SU-DHL-6 (cell line): ENCODE measurements at regions not wholly inside any gene's neighbourhood (a gene's known extent, or its start where the extent isn't known, plus 50 kb on each side); places are given as distances from the start of the nearest gene placed in this dataset.

Experiments
- H2AFZ ChIP-seq: fragments of 200-600 bp; sonication (generic); 2 replicates; pipeline ENCODE4 v1.6.1; 2014; ENCODE audit warnings: low read depth, mild to moderate bottlenecking, moderate library complexity, mixed read lengths, antibody characterized with exemption, low read length; ENCODE audit not compliant: severe bottlenecking
- H3F3A ChIP-seq: fragments of 200-600 bp; shearing (Covaris generic); 2 replicates; pipeline ENCODE4 v1.6.0; 2016; ENCODE audit warnings: antibody characterized with exemption, mild to moderate bottlenecking; ENCODE audit not compliant: insufficient read depth
- H3K27ac ChIP-seq: fragments of 200-600 bp; sonication (generic); 2 replicates; pipeline ENCODE4 v1.5.1; 2016; ENCODE audit warnings: low read depth, mild to moderate bottlenecking, low read length, moderate library complexity, mixed read lengths
- H3K27me3 ChIP-seq: fragments of 200-600 bp; sonication (generic), shearing (Covaris generic); 2 replicates; pipeline ENCODE4 v1.6.0; 2014; ENCODE audit warnings: mild to moderate bottlenecking, low read length
- H3K36me3 ChIP-seq: fragments of 200-600 bp; sonication (generic); 2 replicates; pipeline ENCODE4 v1.6.1; 2014; ENCODE audit warnings: mild to moderate bottlenecking, low read length, mixed read lengths
- H3K4me2 ChIP-seq: fragments of 300-600, 200-600 bp; shearing (Covaris generic), sonication (generic); 2 replicates; pipeline ENCODE4 v1.6.0; 2014; ENCODE audit warnings: low read length, low read depth, mild to moderate bottlenecking; ENCODE audit not compliant: poor library complexity, severe bottlenecking
- H3K4me3 ChIP-seq: fragments of 200-600 bp; sonication (generic); 2 replicates; pipeline ENCODE4 v1.5.1; 2014; ENCODE audit warnings: antibody characterized with exemption, low read length, mild to moderate bottlenecking, mixed read lengths; ENCODE audit not compliant: insufficient read depth, poor library complexity, severe bottlenecking
- H3K79me2 ChIP-seq: fragments of 200-600 bp; sonication (generic); 2 replicates; pipeline ENCODE4 v1.6.1; 2014; ENCODE audit warnings: mild to moderate bottlenecking, low read length, moderate library complexity; ENCODE audit not compliant: insufficient read depth
- H3K9ac ChIP-seq: fragments of 200-600 bp; sonication (generic); 2 replicates; pipeline ENCODE4 v1.7.0; 2014; ENCODE audit warnings: mild to moderate bottlenecking, low read length
- H3K9me2 ChIP-seq: fragments of 200-600 bp; sonication (generic); replicated peaks from 2 replicates; pipeline ENCODE4 v1.6.1; 2014; ENCODE audit warnings: low read length; ENCODE audit not compliant: insufficient read depth
- H3K9me3 ChIP-seq: fragments of 200-600 bp; sonication (generic); 2 replicates; pipeline ENCODE4 v1.6.1; 2014; ENCODE audit warnings: low read length, mixed read lengths; ENCODE audit not compliant: insufficient read depth
- H4K20me1 ChIP-seq: fragments of 200-600 bp; sonication (generic); 2 replicates; pipeline ENCODE4 v1.6.1; 2014; ENCODE audit warnings: low read depth, mild to moderate bottlenecking, antibody characterized with exemption, low read length, moderate library complexity, mixed read lengths
- EZH2phosphoT487 ChIP-seq: fragments of 200-600 bp; sonication (generic), shearing (Covaris generic); conservative IDR thresholded peaks from 2 replicates; pipeline ENCODE4 v1.6.1; 2018; ENCODE audit warnings: mild to moderate bottlenecking, antibody characterized with exemption, low read length, moderate library complexity, mixed read lengths
- TF ChIP-seq, protein P1 (sequence below): fragments of 200-600 bp; sonication (generic); IDR thresholded peaks from one replicate; pipeline ENCODE4 v1.5.1; 2017; ENCODE audit warnings: antibody characterized with exemption, mild to moderate bottlenecking, low read length, moderate library complexity; ENCODE audit not compliant: insufficient read depth, poor library complexity, severe bottlenecking

DNA sequence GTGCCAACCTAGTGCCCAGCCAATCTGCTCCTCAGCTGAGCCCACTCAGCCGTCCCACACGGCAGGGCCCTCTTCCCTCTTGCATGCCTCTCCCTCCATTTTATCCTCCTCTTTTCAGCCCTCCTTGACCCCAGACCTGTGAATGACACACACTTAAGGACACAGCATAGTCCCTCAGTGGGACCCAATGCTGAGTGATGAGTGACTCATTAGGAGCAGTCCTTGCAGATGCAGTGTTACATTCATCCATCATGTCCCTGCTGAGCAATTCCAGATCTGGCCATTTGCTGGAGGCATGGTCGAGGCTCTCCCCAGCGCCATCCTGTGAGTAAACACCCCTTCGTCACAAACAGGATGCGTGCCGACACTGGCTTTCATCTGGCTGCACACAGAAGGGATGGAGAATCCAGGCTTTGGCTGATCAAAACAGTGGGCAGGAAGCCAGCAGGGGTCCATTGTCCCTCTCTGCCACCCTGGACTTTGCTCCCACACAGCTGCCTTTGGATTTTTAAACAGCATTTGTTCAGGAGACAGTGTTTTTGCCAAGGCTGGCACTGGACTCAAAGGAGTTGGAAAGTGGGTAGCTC lies 122.6 kb downstream of the AXIN2 start:
- Histone ChIP-seq H3F3A (no peaks in the 10 kb centered on the region), H3K79me2 (no peaks in the 10 kb centered on the region), H3K36me3 (no peaks in the 10 kb centered on the region), H3K9me2 (no peaks in the 10 kb centered on the region), H4K20me1 (no peaks in the 10 kb centered on the region), H3K9ac (no peak overlapping the region), H3K27ac (no peak overlapping the region), H3K9me3 (no peaks in the 10 kb centered on the region), H3K4me3 (no peak overlapping the region), H3K4me2 (no peak overlapping the region), H3K27me3 (no peaks in the 10 kb centered on the region; the same call in 1 of the 2 replicates), H2AFZ (no peak overlapping the region)
- TF ChIP-seq EZH2phosphoT487, result no peak
- TF ChIP-seq, protein P1, sequence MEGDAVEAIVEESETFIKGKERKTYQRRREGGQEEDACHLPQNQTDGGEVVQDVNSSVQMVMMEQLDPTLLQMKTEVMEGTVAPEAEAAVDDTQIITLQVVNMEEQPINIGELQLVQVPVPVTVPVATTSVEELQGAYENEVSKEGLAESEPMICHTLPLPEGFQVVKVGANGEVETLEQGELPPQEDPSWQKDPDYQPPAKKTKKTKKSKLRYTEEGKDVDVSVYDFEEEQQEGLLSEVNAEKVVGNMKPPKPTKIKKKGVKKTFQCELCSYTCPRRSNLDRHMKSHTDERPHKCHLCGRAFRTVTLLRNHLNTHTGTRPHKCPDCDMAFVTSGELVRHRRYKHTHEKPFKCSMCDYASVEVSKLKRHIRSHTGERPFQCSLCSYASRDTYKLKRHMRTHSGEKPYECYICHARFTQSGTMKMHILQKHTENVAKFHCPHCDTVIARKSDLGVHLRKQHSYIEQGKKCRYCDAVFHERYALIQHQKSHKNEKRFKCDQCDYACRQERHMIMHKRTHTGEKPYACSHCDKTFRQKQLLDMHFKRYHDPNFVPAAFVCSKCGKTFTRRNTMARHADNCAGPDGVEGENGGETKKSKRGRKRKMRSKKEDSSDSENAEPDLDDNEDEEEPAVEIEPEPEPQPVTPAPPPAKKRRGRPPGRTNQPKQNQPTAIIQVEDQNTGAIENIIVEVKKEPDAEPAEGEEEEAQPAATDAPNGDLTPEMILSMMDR, result no peak

GRCh38 chr17:65438173-65438572 lies 123.3 kb downstream of the AXIN2 start:
- H3K79me2 ChIP-seq, result no peaks in the 10 kb centered on the region
- no peak overlapping the region for H2AFZ ChIP-seq
- TF ChIP-seq EZH2phosphoT487, result no peak
- TF ChIP-seq, protein P1, result no peak
- H3K4me3 ChIP-seq, result no peak overlapping the region
- no peaks in the 10 kb centered on the region for H3K9me2 ChIP-seq
- H3K27ac ChIP-seq, result no peak overlapping the region
- H3K9me3 ChIP-seq, result no peaks in the 10 kb centered on the region
- no peaks in the 10 kb centered on the region for H4K20me1 ChIP-seq
- H3K4me2 ChIP-seq, result no peak overlapping the region
- no peaks in the 10 kb centered on the region; the same call in 1 of the 2 replicates for H3K27me3 ChIP-seq
- no peaks in the 10 kb centered on the region for H3F3A ChIP-seq
- no peaks in the 10 kb centered on the region for H3K36me3 ChIP-seq
- H3K9ac ChIP-seq, result no peak overlapping the region

DNA sequence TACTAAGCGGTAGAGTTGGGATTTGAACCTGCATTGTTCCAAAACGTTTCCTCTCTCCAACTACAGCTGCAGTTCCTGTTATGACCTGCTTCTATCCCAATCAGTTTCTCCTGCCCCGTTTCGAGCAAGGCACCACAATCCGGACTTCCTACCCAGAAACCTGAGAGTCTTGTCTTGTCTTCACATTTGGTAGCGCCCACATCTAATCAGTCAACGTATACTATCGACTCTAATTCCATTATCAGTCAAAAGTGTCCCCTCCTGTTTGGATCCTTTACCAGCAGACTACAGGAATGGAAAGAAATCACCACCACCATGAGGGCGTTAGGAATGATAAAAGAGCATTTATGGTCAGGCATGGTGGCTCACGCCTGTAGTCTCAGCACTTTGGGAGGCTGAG lies 124.6 kb downstream of the AXIN2 start:
- no peak overlapping the region for H3K4me2 ChIP-seq
- no peaks in the 10 kb centered on the region for H4K20me1 ChIP-seq
- H3F3A ChIP-seq, result no peaks in the 10 kb centered on the region
- no peak overlapping the region for H3K9ac ChIP-seq
- H3K9me3 ChIP-seq, result no peaks in the 10 kb centered on the region
- no peaks in the 10 kb centered on the region for H3K36me3 ChIP-seq
- H2AFZ ChIP-seq, result no peak overlapping the region
- TF ChIP-seq EZH2phosphoT487, result no peak
- H3K27ac ChIP-seq, result no peak overlapping the region
- no peak overlapping the region for H3K4me3 ChIP-seq
- H3K9me2 ChIP-seq, result no peaks in the 10 kb centered on the region
- no peaks in the 10 kb centered on the region for H3K79me2 ChIP-seq
- H3K27me3 ChIP-seq, result no peaks in the 10 kb centered on the region; the same call in 1 of the 2 replicates

DNA sequence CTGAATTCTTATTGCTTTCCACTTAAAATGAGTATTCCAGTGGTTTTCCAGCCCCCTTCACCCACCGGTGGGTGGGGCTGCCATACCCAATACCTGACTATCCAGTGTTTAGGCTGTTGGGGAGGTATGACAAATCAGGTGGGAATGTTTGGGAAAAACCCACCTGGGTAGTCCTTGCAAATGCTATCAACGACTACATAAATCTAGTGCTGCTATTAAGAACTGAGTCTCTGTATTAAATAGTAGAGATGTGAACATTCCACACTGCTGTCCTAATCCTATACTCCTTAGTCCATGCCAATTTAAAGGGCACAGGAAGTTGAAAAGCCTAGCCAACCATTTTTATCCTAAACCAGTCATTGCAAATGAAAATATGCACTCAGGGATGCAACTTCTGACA lies 126.6 kb downstream of the AXIN2 start:
- Histone ChIP-seq H3K4me3 (no peak overlapping the region), H2AFZ (no peak overlapping the region), H3K36me3 (no peaks in the 10 kb centered on the region), H3K4me2 (no peak overlapping the region), H3F3A (no peaks in the 10 kb centered on the region), H3K79me2 (no peaks in the 10 kb centered on the region), H3K9me2 (no peaks in the 10 kb centered on the region), H3K9me3 (no peaks in the 10 kb centered on the region), H4K20me1 (no peaks in the 10 kb centered on the region), H3K9ac (no peak overlapping the region), H3K27me3 (no peaks in the 10 kb centered on the region), H3K27ac (no peak overlapping the region)
- TF ChIP-seq, protein P1, result no peak
- no peak for TF ChIP-seq EZH2phosphoT487
